Upper lobe of right lung (tissue), 1 donor: ENCODE measurements at regions not wholly inside any gene's neighbourhood (a gene's known extent, or its start where the extent isn't known, plus 50 kb on each side); places are given as distances from the start of the nearest gene placed in this dataset.
"Not testable (repeated sequence)": the region's sequence is repeated elsewhere in the genome, so short reads cannot be mapped to it uniquely, and the experiment has no call there.

Source experiments
- ATAC-seq: fragments of 200-7000 bp; cut with Tn5 transposase; one replicate; pipeline ENCODE4 v1.9.1; 2020; ENCODE audit warnings: mild to moderate bottlenecking, moderate library complexity
- DNase-seq: peaks from one replicate; pipeline ENCODE4 v3.0.0-alpha.2; 2020
- H3K27ac ChIP-seq: fragments of 200-600 bp; one replicate; pipeline ENCODE4 v1.8.0; 2022
- H3K27me3 ChIP-seq: fragments of 200-600 bp; one replicate; pipeline ENCODE4 v1.8.0; 2022; ENCODE audit warnings: mild to moderate bottlenecking
- H3K36me3 ChIP-seq: fragments of 200-600 bp; one replicate; pipeline ENCODE4 v1.8.0; 2022
- H3K4me1 ChIP-seq: fragments of 200-600 bp; one replicate; pipeline ENCODE4 v1.8.0; 2022
- H3K4me3 ChIP-seq: fragments of 200-600 bp; one replicate; pipeline ENCODE4 v1.8.0; 2022; ENCODE audit warnings: mild to moderate bottlenecking
- H3K9me3 ChIP-seq: fragments of 200-600 bp; one replicate; pipeline ENCODE4 v1.8.0; 2022
- intact Hi-C: fragments of 100-400 bp; cut with DNase I; formaldehyde crosslinking; loops from one replicate; pipeline ENCODE4 v1.11.0; 2022
- TF ChIP-seq, protein P1 (sequence below): fragments of 200-600 bp; IDR thresholded peaks from one replicate; pipeline ENCODE4 v1.8.0; 2022; ENCODE audit warnings: antibody characterized with exemption
- donor health status: DM: no; HTN: yes; CAD: no; lungs with severe emphysema.

GRCh38 chr19:20269461-20269860 lies 102.4 kb downstream of the ZNF486 start:
- Histone ChIP-seq H3K36me3 (no peaks in the 10 kb centered on the region), H3K4me1 (no peaks in the 10 kb centered on the region), H3K4me3 (no peak overlapping the region), H3K27me3 (no peaks in the 10 kb centered on the region), H3K9me3 (no peaks in the 10 kb centered on the region), H3K27ac (no peak overlapping the region)
- TF ChIP-seq, protein P1, sequence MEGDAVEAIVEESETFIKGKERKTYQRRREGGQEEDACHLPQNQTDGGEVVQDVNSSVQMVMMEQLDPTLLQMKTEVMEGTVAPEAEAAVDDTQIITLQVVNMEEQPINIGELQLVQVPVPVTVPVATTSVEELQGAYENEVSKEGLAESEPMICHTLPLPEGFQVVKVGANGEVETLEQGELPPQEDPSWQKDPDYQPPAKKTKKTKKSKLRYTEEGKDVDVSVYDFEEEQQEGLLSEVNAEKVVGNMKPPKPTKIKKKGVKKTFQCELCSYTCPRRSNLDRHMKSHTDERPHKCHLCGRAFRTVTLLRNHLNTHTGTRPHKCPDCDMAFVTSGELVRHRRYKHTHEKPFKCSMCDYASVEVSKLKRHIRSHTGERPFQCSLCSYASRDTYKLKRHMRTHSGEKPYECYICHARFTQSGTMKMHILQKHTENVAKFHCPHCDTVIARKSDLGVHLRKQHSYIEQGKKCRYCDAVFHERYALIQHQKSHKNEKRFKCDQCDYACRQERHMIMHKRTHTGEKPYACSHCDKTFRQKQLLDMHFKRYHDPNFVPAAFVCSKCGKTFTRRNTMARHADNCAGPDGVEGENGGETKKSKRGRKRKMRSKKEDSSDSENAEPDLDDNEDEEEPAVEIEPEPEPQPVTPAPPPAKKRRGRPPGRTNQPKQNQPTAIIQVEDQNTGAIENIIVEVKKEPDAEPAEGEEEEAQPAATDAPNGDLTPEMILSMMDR = no peak
- intact Hi-C loops = no loop called here
- DNase-seq (no peak), ATAC-seq (no peak)

- H3K9me3 ChIP-seq, H3K4me1 ChIP-seq, DNase-seq, ATAC-seq, H3K27me3 ChIP-seq, H3K36me3 ChIP-seq, H3K27ac ChIP-seq, H3K4me3 ChIP-seq, intact Hi-C loops: not testable (repeated sequence)
Observed at GRCh38 chr19:20261513-20261912, 94.5 kb downstream of the ZNF486 start.

GRCh38 chr19:20260738-20261137 lies 93.7 kb downstream of the ZNF486 start:
- DNase-seq, H3K27me3 ChIP-seq, H3K4me3 ChIP-seq, intact Hi-C loops, ATAC-seq, H3K9me3 ChIP-seq, H3K36me3 ChIP-seq, H3K4me1 ChIP-seq, H3K27ac ChIP-seq: not testable (repeated sequence)

DNA sequence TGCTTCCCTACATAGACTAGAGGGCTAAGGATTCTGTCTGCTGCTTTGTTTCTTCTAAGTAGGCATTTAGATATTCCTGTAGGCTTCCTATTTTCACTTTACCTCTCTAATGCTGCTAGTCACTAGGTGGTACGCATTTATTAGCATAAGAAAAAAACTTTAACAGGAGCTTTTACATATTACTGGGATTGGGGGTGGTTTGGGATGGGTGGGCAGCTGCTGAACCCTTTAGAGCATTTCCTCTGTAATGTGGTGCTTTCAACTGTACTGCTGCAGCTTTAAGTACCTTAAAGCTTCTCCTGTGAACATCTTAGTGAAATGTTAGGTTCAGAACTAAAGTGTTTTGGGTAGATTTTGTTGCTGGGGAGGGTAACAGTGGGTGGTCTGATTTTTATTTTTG lies 92.6 kb downstream of the ZNF486 start:
- no peak overlapping the region for H3K4me3 ChIP-seq
- TF ChIP-seq, protein P1 = no peak
- H3K36me3 ChIP-seq = no peaks in the 10 kb centered on the region
- H3K4me1 ChIP-seq = no peaks in the 10 kb centered on the region
- no peaks in the 10 kb centered on the region for H3K9me3 ChIP-seq
- intact Hi-C loops = no loop called here
- ATAC-seq = no peak
- H3K27ac ChIP-seq = no peak overlapping the region
- peaks cover 4% of the 10 kb centered on the region for H3K27me3 ChIP-seq
- no peak for DNase-seq

DNA sequence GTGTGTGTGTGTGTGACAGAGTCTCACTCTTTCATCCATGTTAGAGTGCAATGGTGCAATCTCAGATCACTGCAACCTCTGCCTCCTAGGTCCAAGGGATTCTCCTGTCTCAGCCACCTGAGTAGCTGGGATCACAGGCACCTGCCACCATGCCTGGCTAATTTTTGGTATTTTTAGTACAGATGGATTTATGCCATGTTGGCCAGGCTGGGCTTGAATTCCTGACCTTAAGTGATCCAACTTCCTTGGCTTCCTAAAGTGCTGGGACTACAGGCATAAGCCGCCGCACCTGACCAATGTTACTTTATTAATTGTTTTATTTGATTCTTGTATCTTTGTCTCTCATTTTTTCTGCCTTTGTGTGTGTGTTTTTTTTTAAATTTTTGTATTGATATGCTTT lies 89.6 kb downstream of the ZNF486 start:
- Histone ChIP-seq H3K27me3 (peaks cover 4% of the 10 kb centered on the region), H3K4me1 (no peaks in the 10 kb centered on the region), H3K27ac (no peak overlapping the region), H3K36me3 (no peaks in the 10 kb centered on the region), H3K9me3 (no peaks in the 10 kb centered on the region), H3K4me3 (no peak overlapping the region)
- intact Hi-C loops = no loop called here
- ATAC-seq (no peak), DNase-seq (no peak)
- TF ChIP-seq, protein P1 = no peak

GRCh38 chr19:20254121-20254520 lies 87.1 kb downstream of the ZNF486 start:
- Histone ChIP-seq H3K36me3 (no peaks in the 10 kb centered on the region), H3K4me1 (no peaks in the 10 kb centered on the region), H3K4me3 (no peak overlapping the region), H3K9me3 (no peaks in the 10 kb centered on the region), H3K27ac (no peak overlapping the region), H3K27me3 (peaks cover 4% of the 10 kb centered on the region)
- intact Hi-C loops = no loop called here
- no peak for DNase-seq
- no peak for ATAC-seq
- TF ChIP-seq, protein P1 = no peak

DNA sequence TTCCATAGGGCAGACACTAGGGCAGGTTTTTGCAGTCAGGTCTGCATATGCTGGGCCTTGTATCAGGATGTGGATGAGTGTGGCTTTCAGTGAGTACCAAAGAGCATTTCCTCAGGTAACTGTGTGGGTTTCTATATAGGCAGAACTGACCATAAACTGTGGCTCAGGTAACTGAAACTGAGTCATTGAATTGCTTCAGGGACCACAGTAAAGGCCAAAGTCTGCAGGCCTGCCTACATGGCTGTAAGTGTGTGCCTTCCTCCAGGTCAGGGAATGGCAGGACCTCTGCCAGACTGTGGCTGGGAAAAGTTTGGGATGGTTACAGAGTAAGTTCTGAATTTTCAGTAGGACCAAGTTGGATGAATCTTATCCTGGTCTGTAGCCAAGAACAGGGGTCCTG lies 85.6 kb downstream of the ZNF486 start:
- DNase-seq (no peak), ATAC-seq (no peak)
- Histone ChIP-seq H3K9me3 (no peaks in the 10 kb centered on the region), H3K27ac (no peak overlapping the region), H3K36me3 (no peaks in the 10 kb centered on the region), H3K4me1 (peaks cover 4% of the 10 kb centered on the region), H3K4me3 (no peak overlapping the region), H3K27me3 (peaks cover 4% of the 10 kb centered on the region)
- intact Hi-C loops = no loop called here
- TF ChIP-seq, protein P1 = no peak
